ENCODE measurements at regions not wholly inside any gene's neighbourhood (a gene's known extent, or its start where the extent isn't known, plus 50 kb on each side); places are given as distances from the start of the nearest gene placed in this dataset.

GRCh38 chr1:3954170-3955169, 54.4 kb upstream of the C1orf174 start:
- no peak for DNase-seq (ENCODE audit: low spot score)

- no peak for DNase-seq (ENCODE audit: low spot score)
These were observed 55.2 kb upstream of the C1orf174 start for GRCh38 chr1:3955196-3955772.

- DNase-seq (ENCODE audit: low spot score), result no peak
These were observed 56.6 kb upstream of the C1orf174 start for GRCh38 chr1:3956527-3957170.

- no peak for DNase-seq (ENCODE audit: low spot score)
These were observed 59.3 kb upstream of the C1orf174 start for GRCh38 chr1:3959361-3959760.

GRCh38 chr1:3963554-3963953, 63.5 kb upstream of the C1orf174 start:
- no peak for DNase-seq (ENCODE audit: low spot score)

GRCh38 chr1:3965693-3966092, 65.6 kb upstream of the C1orf174 start:
- no peak for DNase-seq (ENCODE audit: low spot score)

- no peak for DNase-seq (ENCODE audit: low spot score)
These were observed 68.8 kb upstream of the C1orf174 start for GRCh38 chr1:3968851-3969250.

- no peak for DNase-seq (ENCODE audit: low spot score)
These were observed 71.9 kb upstream of the C1orf174 start for GRCh38 chr1:3971981-3972380.

GRCh38 chr1:3975903-3976630, 76.0 kb upstream of the C1orf174 start:
- no peak for DNase-seq (ENCODE audit: low spot score)

GRCh38 chr1:3976821-3977220, 76.7 kb upstream of the C1orf174 start:
- no peak for DNase-seq (ENCODE audit: low spot score)

GRCh38 chr1:3978196-3978989, 78.3 kb upstream of the C1orf174 start:
- no peak for DNase-seq (ENCODE audit: low spot score)

- DNase-seq (ENCODE audit: low spot score), result no peak
These were observed 78.9 kb upstream of the C1orf174 start for GRCh38 chr1:3978990-3979325.

- no peak for DNase-seq (ENCODE audit: low spot score)
These were observed 81.2 kb upstream of the C1orf174 start for GRCh38 chr1:3981261-3981660.

- no peak for DNase-seq (ENCODE audit: low spot score)
These were observed 81.9 kb upstream of the C1orf174 start for GRCh38 chr1:3981746-3982505.

- DNase-seq (ENCODE audit: low spot score), result no peak
These were observed 83.1 kb upstream of the C1orf174 start for GRCh38 chr1:3983181-3983580.

- no peak for DNase-seq (ENCODE audit: low spot score)
These were observed 84.5 kb upstream of the C1orf174 start for GRCh38 chr1:3984586-3984985.

- DNase-seq (ENCODE audit: low spot score), result no peak
These were observed 86.7 kb upstream of the C1orf174 start for GRCh38 chr1:3986686-3987218.

GRCh38 chr1:3987669-3988235, 87.7 kb upstream of the C1orf174 start:
- DNase-seq (ENCODE audit: low spot score), result no peak

GRCh38 chr1:3988431-3988830, 88.4 kb upstream of the C1orf174 start:
- DNase-seq (ENCODE audit: low spot score), result no peak

- no peak for DNase-seq (ENCODE audit: low spot score)
These were observed 89.4 kb upstream of the C1orf174 start for GRCh38 chr1:3989465-3989864.

Data from CD4-positive, alpha-beta T cell treated with Interleukin-2 at 100 ng/mL for 4 hours (primary cell).